Stromal cell of bone marrow (primary cell): ENCODE measurements at regions not wholly inside any gene's neighbourhood (a gene's known extent, or its start where the extent isn't known, plus 50 kb on each side); places are given as distances from the start of the nearest gene placed in this dataset.

Experiments used
- DNase-seq: peaks from one replicate; pipeline ENCODE4 v3.0.0-alpha.2; 2012; ENCODE audit warnings: low read depth

DNA sequence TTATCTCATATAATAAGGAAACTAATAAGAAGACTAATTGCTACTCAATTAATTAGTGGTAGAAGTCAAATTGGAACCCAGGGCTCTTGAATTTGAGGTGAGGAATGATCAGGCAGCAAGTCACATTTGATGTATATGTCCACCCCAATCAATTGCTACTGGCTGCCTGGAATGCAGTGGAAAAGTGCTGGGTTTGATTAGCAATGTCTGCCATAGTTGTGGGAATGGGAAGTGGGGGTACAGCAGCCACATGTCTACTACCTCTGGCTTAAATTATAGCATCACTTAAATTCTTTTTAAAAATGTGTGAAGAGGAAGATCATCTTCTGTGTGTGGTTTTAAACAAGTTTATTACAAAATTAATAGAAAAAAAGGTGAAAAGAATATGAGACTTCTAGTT is 50.8 kb upstream of the NAV2 start:
- no peak for DNase-seq

DNA sequence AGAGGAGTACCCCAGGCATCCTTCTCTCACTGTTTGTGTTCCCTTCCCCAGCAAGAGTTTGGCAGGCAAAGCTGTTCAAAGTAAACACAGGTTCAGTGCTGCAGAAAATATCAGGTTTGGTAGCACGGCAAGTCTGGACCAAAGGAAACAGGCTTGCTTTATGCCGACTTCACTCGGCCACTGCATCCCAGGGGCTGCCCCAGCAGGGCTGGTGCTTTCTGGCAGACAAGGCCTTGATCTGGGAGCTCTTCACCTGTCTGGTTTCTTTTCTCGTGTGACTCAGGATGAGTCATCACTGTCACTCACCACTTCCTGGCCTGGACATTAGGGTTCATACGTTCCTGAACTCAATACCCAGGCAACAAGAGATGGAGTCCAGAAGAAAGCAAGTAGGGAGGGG is 52.6 kb upstream of the NAV2 start:
- DNase-seq: no peak

GRCh38 chr11:19659529-19659928 is 53.1 kb upstream of the NAV2 start:
- DNase-seq: no peak

GRCh38 chr11:19658344-19658743 is 54.3 kb upstream of the NAV2 start:
- no peak for DNase-seq

DNA sequence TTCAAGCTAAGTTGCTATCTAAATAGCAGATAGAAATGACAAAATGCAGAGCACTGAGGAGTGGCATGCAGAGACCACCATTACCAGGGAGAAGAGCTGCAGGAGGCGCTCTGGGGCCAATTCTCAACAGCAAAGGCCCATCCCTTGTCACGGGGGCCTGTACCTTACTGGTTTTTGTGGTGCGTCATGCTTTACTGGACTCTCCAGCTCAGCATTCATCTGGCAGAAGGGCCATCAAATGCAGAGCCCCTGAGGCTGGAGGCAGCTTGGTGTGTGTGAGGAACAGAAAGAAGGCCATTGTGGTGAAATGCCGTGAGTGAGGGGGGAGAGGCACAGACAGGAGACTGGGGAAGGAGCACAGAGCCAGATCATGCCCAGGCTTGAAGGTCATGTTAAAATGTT is 56.5 kb upstream of the NAV2 start:
- DNase-seq: no peak

DNA sequence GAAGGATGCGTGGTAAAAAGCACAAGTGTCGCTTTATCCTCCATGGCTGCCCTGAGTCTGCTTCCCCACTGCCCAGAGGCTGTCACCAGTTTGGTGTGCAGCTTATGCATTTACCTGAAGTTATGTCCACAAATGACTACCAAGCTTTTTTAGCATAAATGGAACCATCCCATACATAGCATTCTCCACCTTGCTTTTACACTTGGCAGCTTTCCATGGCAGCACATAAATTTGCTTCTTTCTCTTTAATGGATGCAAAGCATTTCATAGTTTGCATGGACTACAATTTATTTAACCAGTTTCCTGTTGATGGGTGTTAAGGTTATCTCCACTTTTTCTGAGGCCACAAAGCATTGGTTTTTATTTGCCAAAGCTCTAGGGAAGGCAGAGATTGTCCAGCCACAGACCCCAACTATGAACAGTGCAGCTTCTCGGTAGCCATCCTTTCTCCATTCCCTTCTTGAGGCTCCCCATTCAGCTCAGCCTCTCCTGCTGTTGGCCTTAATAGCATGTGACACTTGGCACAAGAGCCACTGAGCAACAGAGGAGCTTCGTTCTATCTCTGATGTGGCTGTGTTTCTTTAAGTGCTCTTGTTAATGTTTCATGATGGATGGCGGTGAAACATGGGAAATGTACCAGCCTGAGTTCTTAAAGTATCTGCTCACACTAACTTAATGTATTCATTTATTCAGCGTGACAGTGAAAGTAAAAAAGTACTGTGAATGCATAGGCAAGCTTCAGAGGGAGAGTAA is 59.8 kb upstream of the NAV2 start:
- DNase-seq: no peak

- DNase-seq: no peak
Measured at GRCh38 chr11:19651653-19652052, 61.0 kb upstream of the NAV2 start.

DNA sequence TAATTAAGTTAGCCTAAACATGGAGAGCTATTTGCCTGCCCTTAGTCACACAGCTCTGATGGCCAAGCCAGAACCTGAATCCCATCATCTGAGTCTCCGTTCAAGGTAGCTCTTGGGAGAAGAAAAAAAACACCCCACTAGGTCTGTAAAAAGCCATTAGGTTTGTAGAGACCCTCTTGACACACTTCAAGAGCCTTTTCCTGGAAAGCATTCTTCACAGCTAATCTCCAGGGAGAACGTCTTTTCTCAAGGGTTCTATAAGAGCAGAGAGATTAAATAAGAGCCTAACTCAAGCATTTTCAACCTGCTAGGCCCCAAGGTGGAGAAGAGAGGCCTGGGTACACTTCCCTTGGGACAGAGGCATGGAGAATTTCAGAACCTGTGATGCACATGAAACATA is 61.6 kb upstream of the NAV2 start:
- no peak for DNase-seq

- no peak for DNase-seq
Measured at GRCh38 chr11:19650467-19650866, 62.2 kb upstream of the NAV2 start.

GRCh38 chr11:19649751-19650150 is 62.9 kb upstream of the NAV2 start:
- DNase-seq: no peak

DNA sequence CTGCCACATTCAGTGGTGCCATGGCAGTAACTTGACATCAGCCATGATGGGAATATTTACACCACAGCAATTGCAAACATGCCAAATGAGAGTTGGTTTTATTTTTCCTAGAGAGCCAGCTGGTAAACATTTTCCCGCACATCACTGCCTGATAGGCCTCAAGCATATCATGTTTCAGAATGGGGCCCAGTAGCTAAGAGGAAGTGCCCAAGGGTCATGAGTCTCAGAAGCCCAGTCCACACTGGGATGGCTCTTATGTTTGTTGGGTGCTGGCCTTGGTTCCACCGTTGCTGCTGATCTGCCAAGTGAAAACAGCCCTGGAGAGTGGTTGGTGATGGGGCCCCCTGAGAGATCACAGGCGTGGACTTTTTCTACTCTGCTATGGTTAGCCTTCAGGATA is 64.3 kb upstream of the NAV2 start:
- DNase-seq: no peak

GRCh38 chr11:19647816-19648215 is 64.8 kb upstream of the NAV2 start:
- DNase-seq: no peak

DNA sequence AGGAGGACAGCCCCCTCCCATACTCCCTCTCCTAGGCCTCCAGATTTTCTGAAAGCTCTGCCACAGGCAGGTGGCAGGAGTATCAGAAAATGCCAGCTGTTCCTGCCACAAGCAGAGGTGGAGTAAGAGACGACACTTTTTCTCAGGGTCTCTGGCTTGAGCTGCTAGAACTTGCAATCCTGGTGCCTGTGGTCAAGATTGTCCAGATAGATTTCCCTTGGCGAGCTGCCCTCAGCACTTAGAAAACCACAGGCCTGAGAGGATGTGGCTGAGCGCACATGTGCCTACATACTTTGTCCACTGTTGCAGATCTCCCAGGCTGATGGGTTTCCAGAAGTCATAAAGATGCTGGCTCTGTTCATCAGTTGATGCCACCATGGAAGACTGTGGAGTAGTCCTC is 65.7 kb upstream of the NAV2 start:
- DNase-seq: peak; percentile 92

- no peak for DNase-seq
Measured at GRCh38 chr11:19646308-19646707, 66.3 kb upstream of the NAV2 start.

DNA sequence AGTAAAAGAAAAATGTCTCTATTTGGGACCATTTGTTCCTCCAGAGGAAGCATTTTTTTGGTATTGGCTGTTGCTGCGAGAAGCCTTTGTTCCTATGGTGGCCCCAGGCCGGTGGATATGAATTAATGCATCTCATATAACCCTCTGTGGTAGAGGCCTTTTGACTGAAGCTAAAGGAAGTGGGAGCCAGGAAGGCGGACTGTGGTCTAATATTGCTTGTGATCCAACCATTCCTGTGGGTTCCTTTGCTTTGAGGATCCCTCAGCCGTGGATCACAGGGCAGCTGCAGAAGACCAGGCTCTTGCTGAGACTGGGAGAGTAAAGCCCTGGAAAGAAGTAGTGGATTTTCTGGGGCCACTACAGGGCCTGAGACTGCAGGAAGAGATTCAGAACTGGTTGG is 68.3 kb upstream of the NAV2 start:
- no peak for DNase-seq

- peak; percentile 55 for DNase-seq
Measured at GRCh38 chr11:19642185-19643158, 70.2 kb upstream of the NAV2 start.

GRCh38 chr11:19639603-19640105 is 73.0 kb upstream of the NAV2 start:
- DNase-seq: no peak

- DNase-seq: no peak
Measured at GRCh38 chr11:19635332-19635731, 77.3 kb upstream of the NAV2 start.

DNA sequence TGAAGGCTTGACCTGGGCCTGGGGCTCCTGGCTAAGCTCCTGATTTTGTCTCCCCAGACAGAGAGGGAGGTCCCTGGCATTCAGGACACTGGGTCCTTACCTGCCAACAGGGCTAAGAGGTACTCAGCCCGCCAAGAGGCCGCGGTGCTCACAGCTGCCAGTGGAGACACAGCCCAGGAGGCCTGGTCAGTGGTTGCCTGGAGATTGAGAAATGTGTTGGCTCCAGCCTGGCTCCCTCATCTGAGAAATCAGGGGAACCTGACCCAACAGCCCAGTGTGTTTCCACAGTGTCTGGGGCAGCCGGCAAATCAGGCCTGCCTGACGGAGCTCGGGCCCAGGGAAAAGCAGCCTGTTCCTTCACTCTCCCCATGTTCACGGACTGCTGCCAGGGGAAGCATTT is 79.4 kb upstream of the NAV2 start:
- peak; percentile 38 for DNase-seq

DNA sequence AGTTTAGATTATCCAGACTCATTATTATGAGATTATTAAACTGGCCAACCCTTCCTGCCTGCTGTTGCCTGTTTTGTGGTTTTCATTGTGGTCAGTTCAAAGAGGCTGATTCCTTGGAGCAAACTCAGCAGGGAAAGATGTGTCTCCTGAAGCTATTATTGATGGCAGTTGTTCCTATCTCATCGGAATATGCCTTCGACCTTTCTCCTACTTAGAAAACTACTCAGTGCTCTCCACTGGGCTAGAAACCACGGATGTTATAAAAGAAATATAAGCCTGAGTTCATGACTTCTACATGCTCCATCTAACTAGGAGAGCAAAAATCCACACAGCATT is 80.2 kb upstream of the NAV2 start:
- no peak for DNase-seq

- DNase-seq: peak; percentile 21
Measured at GRCh38 chr11:19631712-19632498, 80.7 kb upstream of the NAV2 start.

DNA sequence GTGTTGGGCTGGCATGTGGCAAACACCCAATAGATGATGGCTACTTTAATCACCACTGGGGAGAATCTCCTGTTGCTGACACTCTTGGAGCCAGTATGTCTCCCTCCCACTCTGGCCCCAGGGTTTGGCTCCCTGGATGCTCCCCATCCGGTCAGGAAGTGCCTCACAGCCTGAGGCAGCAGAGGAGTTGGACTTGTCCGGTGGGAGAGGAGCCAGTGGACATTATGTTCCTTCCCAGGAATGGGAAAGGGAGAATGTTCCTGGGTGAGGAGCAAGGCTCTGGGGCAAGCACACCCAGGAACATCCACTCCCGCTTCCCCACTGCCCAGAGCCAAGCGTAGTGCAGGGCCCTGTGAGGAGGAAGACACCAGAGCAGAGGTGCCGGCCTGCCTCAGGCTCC is 84.6 kb upstream of the NAV2 start:
- peak; percentile 53 for DNase-seq
